Prostate gland (tissue), 2 donors: ENCODE measurements at regions not wholly inside any gene's neighbourhood (a gene's known extent, or its start where the extent isn't known, plus 50 kb on each side); places are given as distances from the start of the nearest gene placed in this dataset.

ENCODE experiments used
- DNase-seq: peaks from one replicate; pipeline ENCODE4 v3.0.0-alpha.2; 2019; ENCODE audit warnings: low spot score
- H3K27ac ChIP-seq, 2 donors: fragments of 200-600 bp; sonication (generic); 2 replicates each; pipeline ENCODE4 v1.5.1; 2017 to 2019
- H3K27me3 ChIP-seq: fragments of 200-600 bp; sonication (generic); replicated peaks from 2 replicates; pipeline ENCODE4 v1.5.1; 2019; ENCODE audit not compliant: insufficient read depth
- H3K36me3 ChIP-seq, 2 donors: fragments of 200-600 bp; sonication (generic); 1 replicate in 1 of 2; 2 replicates in 1 of 2; pipeline versions ENCODE4 v1.5.1 to v1.8.1; 2017 to 2019
- H3K4me1 ChIP-seq: fragments of 200-600 bp; sonication (generic); replicated peaks from 2 replicates; pipeline ENCODE4 v1.5.1; 2019
- H3K4me3 ChIP-seq, 2 donors: fragments of 200-600 bp; sonication (generic); 2 replicates each; pipeline ENCODE4 v1.5.1; 2017 to 2019
- H3K9me3 ChIP-seq: fragments of 200-600 bp; sonication (generic); 2 replicates; pipeline ENCODE4 v1.5.1; 2017
- POLR2A ChIP-seq: fragments of 450-650 bp; IDR thresholded peaks from one replicate; pipeline ENCODE4 v1.6.1; 2016; ENCODE audit warnings: antibody characterized with exemption, mild to moderate bottlenecking
- POLR2AphosphoS5 ChIP-seq: sonication (generic); formaldehyde crosslinking; IDR thresholded peaks from one replicate; pipeline ENCODE4 v1.6.1; 2017; ENCODE audit warnings: antibody characterized with exemption
- WGBS: methylation state at CpG from one replicate; pipeline ENCODE4 v1.1.5; 2018; 5-methylcytosine and 5-hydroxymethylcytosine counted together
- intact Hi-C: fragments of 100-400 bp; cut with DNase I; formaldehyde crosslinking; loops from one replicate; pipeline ENCODE4 v1.14.2; 2022
- TF ChIP-seq, protein P1 (sequence below), 4 experiments: fragments of 200-600 bp in 2 of 4; fragments of 450-650 bp in 2 of 4; sonication (generic) in 2 of 4; IDR thresholded peaks; 1 replicate in 3 of 4; 2 replicates in 1 of 4; pipeline ENCODE4 v1.5.1; 2016 to 2019; ENCODE audit warnings: antibody characterized with exemption in 4 of 4, mild to moderate bottlenecking in 2 of 4, moderate library complexity in 2 of 4

DNA sequence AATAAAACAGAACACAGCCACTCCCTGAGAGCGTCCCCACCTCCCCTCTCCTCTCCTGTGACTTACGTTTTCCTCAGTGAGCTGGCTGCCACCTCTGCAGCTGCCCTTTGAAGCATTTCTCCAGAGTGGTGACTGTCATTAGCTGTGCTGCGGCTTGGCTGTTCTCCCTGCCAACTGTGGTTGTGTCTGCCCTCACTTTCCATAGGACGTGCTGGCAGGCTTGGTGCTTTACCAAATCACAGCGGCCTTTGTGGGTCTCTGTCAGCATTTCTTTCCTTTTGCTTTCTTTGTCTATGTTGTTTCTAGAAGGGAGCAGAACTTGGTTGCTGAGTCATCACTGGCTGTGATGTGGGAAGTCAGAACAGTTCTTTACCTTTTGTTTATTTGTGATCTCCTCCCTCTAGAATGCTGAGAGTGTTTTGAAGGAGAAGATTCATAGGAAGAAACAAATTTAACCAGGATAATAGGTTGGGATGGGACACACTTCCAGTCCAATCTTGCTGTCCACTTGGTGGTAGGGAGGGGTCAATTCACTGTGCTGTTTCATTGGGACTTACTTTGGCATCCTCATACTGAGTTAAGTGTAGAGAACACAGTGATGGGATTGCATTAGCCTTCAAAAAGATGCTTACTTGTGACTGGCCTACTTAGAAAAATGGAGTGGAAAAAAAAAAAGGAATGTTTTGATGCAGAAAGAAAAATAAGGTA, 88.2 kb downstream of the TMX1 start:
- no peaks in the 10 kb centered on the region for H3K9me3 ChIP-seq
- H3K27me3 ChIP-seq: no peaks in the 10 kb centered on the region
- H3K4me3 ChIP-seq: no peak overlapping the region
- WGBS: 14% methylated on average over 5 of the region's 5 CpGs
- DNase-seq: no peak
- no peaks in the 10 kb centered on the region for H3K4me1 ChIP-seq
- H3K27ac ChIP-seq: peak overlapping the region; percentile 11 to 38
- intact Hi-C loops: no loop called here
- H3K36me3 ChIP-seq: no peaks in the 10 kb centered on the region
- TF ChIP-seq, protein P1, sequence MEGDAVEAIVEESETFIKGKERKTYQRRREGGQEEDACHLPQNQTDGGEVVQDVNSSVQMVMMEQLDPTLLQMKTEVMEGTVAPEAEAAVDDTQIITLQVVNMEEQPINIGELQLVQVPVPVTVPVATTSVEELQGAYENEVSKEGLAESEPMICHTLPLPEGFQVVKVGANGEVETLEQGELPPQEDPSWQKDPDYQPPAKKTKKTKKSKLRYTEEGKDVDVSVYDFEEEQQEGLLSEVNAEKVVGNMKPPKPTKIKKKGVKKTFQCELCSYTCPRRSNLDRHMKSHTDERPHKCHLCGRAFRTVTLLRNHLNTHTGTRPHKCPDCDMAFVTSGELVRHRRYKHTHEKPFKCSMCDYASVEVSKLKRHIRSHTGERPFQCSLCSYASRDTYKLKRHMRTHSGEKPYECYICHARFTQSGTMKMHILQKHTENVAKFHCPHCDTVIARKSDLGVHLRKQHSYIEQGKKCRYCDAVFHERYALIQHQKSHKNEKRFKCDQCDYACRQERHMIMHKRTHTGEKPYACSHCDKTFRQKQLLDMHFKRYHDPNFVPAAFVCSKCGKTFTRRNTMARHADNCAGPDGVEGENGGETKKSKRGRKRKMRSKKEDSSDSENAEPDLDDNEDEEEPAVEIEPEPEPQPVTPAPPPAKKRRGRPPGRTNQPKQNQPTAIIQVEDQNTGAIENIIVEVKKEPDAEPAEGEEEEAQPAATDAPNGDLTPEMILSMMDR (IDR thresholded peaks at IDR 0.05): no peak
- TF ChIP-seq POLR2AphosphoS5 (no peak), POLR2A (no peak)

DNA sequence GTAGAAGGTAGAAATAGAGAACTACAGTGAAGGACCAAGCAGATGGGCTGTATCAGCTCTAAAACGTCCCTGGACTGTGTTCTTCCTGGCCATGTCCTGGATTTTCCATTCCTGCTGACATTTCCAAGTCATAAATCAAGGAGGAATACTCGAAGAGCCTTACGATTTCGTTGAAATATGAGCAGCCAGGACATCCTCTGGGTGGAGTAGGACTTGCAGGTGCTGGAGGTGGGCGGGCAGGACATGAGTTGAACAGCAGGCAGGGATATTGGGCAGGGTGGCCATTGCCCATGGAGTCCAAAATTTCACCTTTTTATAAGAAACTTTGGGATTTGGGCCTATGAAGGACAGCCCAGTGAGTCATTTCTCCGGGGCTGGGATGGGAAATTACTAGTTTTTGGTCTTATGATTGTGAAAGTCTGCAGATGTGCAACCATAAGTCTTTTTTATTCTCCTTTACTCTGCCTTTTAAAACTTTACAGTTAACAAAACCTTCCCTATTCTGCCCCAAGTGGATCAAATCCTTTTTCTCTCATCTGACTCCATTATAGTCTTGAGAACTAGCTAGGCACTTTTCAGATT, 88.8 kb downstream of the TMX1 start:
- no peaks in the 10 kb centered on the region for H3K36me3 ChIP-seq
- intact Hi-C loops: no loop called here
- TF ChIP-seq POLR2A (no peak), POLR2AphosphoS5 (no peak)
- TF ChIP-seq, protein P1 (IDR thresholded peaks at IDR 0.05): no peak
- WGBS: 16% methylated on average over 6 of the region's 6 CpGs
- DNase-seq: no peak
- H3K4me1 ChIP-seq: no peaks in the 10 kb centered on the region
- no peak overlapping the region for H3K4me3 ChIP-seq
- no peaks in the 10 kb centered on the region for H3K9me3 ChIP-seq
- peak overlapping the region; percentile 11 to 38 for H3K27ac ChIP-seq
- H3K27me3 ChIP-seq: no peaks in the 10 kb centered on the region

DNA sequence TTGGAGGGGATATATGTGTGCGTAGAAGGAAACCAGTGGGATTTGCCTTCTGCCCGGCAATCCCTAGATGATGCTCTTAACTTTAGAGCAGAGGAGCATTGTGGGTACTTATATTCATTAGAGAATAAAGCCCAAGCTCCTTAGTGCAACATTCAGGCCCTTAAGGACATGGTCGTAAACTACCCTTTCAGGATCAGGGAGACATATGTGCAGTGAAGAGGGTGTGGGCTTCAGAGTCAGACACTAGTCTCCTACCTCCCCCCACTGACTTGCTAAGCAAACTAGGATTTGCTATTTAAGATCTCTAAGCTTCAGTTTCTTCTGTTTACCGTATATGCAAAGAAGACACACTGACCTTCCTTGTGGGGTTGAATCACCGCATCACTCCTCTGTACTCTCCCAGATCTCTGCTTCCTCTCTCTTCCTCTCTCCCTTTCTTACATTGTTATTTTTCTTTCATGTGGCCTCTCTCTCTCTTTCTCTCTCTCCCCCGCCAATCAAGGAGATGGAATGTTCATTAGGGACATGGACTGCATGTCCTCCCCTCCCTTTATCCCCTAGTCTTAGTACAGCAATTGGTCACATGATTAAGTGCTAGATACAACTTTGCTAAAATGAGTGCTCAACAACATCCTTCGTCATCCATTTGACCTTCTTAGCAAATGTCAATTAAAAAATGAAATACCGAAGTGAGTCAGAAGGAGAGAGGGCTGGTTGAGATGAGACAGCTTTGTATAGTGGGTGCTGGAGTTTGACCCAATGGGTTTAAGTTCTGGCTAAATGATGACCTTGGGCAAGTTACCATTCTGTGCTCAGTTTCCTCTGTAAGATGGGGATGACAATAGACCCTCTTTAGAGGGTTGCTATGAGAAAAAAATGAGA, 91.7 kb downstream of the TMX1 start:
- Histone ChIP-seq H3K4me3 (no peak overlapping the region), H3K4me1 (no peaks in the 10 kb centered on the region), H3K9me3 (no peaks in the 10 kb centered on the region), H3K27me3 (no peaks in the 10 kb centered on the region), H3K36me3 (no peaks in the 10 kb centered on the region), H3K27ac (no peak overlapping the region)
- WGBS: 73% methylated on average over 8 of the region's 8 CpGs
- TF ChIP-seq, protein P1 (IDR thresholded peaks at IDR 0.05): no peak
- DNase-seq: no peak
- intact Hi-C loops: no loop called here

DNA sequence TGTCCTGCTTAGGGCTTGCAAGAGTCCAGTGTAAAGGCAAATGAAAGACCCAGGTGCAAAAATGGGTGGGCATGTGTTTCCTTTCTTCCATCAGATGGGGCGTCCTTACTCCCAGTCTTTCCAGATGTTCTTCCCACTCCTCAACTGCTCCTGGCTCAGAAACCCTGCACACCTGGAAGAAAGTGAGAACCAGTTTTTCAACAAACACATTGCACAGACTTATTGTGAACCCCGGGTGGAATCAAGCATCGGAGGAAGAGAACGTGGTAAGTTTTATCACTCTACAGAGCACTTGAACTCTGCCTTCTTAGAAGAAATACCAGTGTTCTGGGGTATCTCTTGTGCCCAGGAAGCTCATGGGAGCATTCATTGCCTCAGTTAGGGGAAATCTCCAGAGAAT, 93.3 kb downstream of the TMX1 start:
- Histone ChIP-seq H3K9me3 (no peaks in the 10 kb centered on the region), H3K27ac (peak overlapping the region in 1 of 2 donors; percentile 41), H3K27me3 (no peaks in the 10 kb centered on the region), H3K4me1 (no peaks in the 10 kb centered on the region), H3K4me3 (no peak overlapping the region), H3K36me3 (no peaks in the 10 kb centered on the region)
- TF ChIP-seq, protein P1 (IDR thresholded peaks at IDR 0.05): no peak
- TF ChIP-seq POLR2AphosphoS5 (no peak), POLR2A (no peak)
- intact Hi-C loops: no loop called here
- 59% methylated on average over 4 of the region's 4 CpGs for WGBS
- no peak for DNase-seq
